HepG2 (cell line): ENCODE measurements at regions not wholly inside any gene's neighbourhood (a gene's known extent, or its start where the extent isn't known, plus 50 kb on each side); places are given as distances from the start of the nearest gene placed in this dataset.

ENCODE experiments used
- ATAC-seq: fragments of 200-7000 bp; cut with Tn5 transposase; 3 replicates; pipeline ENCODE4 v1.9.1; 2020; ENCODE audit warnings: mild to moderate bottlenecking, moderate library complexity
- BruUV-seq: library from RNA; stranded (reverse); fragments of 400-500 nt; replicated peaks from 2 replicates; lab custom pipeline; 2021; lab: Mats Ljungman, UMichigan
- CTCF ChIA-PET: fragments of 300-600 bp; formaldehyde crosslinking; extraction: SDS; loops from one replicate; lab custom pipeline; 2021; ENCODE audit warnings: low total read pairs, inconsistent platforms, low intra/inter-chr PET ratio; lab: Yijun Ruan, JAX
- POLR2A ChIA-PET: fragments of 350-600 bp; sonication (Branson Sonifier 250); formaldehyde crosslinking; loops from one replicate; lab custom pipeline; 2020; ENCODE audit warnings: antibody characterized with exemption, inconsistent platforms; lab: Yijun Ruan, JAX
- DNase-seq: peaks from one replicate; pipeline ENCODE4 v3.0.0-alpha.2; 2015; ENCODE audit warnings: low spot score
- FAIRE-seq: peaks from 3 replicates; lab custom pipeline; 2011; peaks lifted over from hg19 to GRCh38; lab: Jason Lieb, UNC
- H2AFZ ChIP-seq: one replicate; pipeline ENCODE4 v1.6.1; 2011; ENCODE audit warnings: low read length, inconsistent platforms
- H3K27ac ChIP-seq: fragments of 300-600 bp; 3 replicates; pipeline ENCODE4 v1.8.0; 2011; ENCODE audit warnings: mixed run types, mild to moderate bottlenecking, mixed read lengths, low read length, inconsistent platforms; ENCODE audit not compliant: insufficient read depth; ENCODE audit errors: extremely low read length
- H3K27me3 ChIP-seq, 2 experiments: fragments of 200-600 bp in 1 of 2; 2 replicates in 1 of 2; 3 replicates in 1 of 2; pipeline versions ENCODE4 v1.6.0 to v1.8.0; 2011; ENCODE audit warnings: low read length in 2 of 2, mild to moderate bottlenecking in 2 of 2, moderate library complexity in 2 of 2, inconsistent platforms in 1 of 2; ENCODE audit not compliant: insufficient read depth in 2 of 2, control insufficient read depth in 1 of 2
- H3K36me3 ChIP-seq, 2 experiments: fragments of 200-600 bp in 1 of 2; replicated peaks in 1 of 2; 2 replicates in 1 of 2; 3 replicates in 1 of 2; pipeline versions ENCODE4 v1.5.1 to v1.8.0; 2011; ENCODE audit warnings: low read length in 2 of 2, inconsistent platforms in 1 of 2; ENCODE audit not compliant: insufficient read depth in 2 of 2, control insufficient read depth in 1 of 2
- H3K4me1 ChIP-seq: 2 replicates; pipeline ENCODE4 v1.5.1; 2012; ENCODE audit warnings: low read length, inconsistent platforms; ENCODE audit not compliant: insufficient read depth
- H3K4me2 ChIP-seq: 2 replicates; pipeline ENCODE4 v1.6.0; 2011; ENCODE audit warnings: low read depth, low read length, inconsistent platforms
- H3K4me3 ChIP-seq, 3 experiments: fragments of 200-600 bp in 1 of 3; sonication (generic), shearing (Covaris generic) in 1 of 3; replicated peaks in 1 of 3; 2 replicates each; pipeline ENCODE4 v1.5.1; 2011 to 2016; ENCODE audit warnings: low read length in 3 of 3, inconsistent platforms in 2 of 3, low read depth in 2 of 3, mild to moderate bottlenecking in 2 of 3, control low read depth in 1 of 3, mixed read lengths in 1 of 3; ENCODE audit not compliant: insufficient read depth in 1 of 3
- H3K79me2 ChIP-seq: one replicate; pipeline ENCODE4 v1.6.1; 2011; ENCODE audit warnings: low read length, inconsistent platforms; ENCODE audit not compliant: insufficient read depth
- H3K9ac ChIP-seq: 2 replicates; pipeline ENCODE4 v1.6.0; 2011; ENCODE audit warnings: mild to moderate bottlenecking, low read depth, low read length, inconsistent platforms; ENCODE audit not compliant: insufficient read depth
- H3K9me3 ChIP-seq: 2 replicates; pipeline ENCODE4 v1.5.1; 2012; ENCODE audit warnings: mild to moderate bottlenecking, low read length
- H4K20me1 ChIP-seq: 2 replicates; pipeline ENCODE4 v1.6.0; 2011; ENCODE audit warnings: inconsistent platforms, mild to moderate bottlenecking, low read length, moderate library complexity; ENCODE audit not compliant: insufficient read depth
- DPF2 ChIP-seq: sonication (generic); formaldehyde crosslinking; IDR thresholded peaks from 2 replicates; pipeline ENCODE4 v1.4.0; 2020; ENCODE audit warnings: mild to moderate bottlenecking, low read depth, missing genetic modification reagents, borderline replicate concordance
- POLR2AphosphoS5 ChIP-seq: IDR thresholded peaks from 2 replicates; pipeline ENCODE4 v1.6.1; 2012; ENCODE audit warnings: low read depth, low read length
- TAF15 ChIP-seq: fragments of 200-400 bp; formaldehyde crosslinking; IDR thresholded peaks from one replicate; pipeline ENCODE4 v1.6.1; 2018; ENCODE audit warnings: mild to moderate bottlenecking, low read depth, low read length; ENCODE audit not compliant: poor library complexity, severe bottlenecking
- TSC22D2 ChIP-seq: sonication (generic); formaldehyde crosslinking; IDR thresholded peaks from 2 replicates; pipeline ENCODE4 v1.5.1; 2020; ENCODE audit warnings: missing genetic modification reagents, mild to moderate bottlenecking, borderline replicate concordance
- ZNF569 ChIP-seq: sonication (generic); formaldehyde crosslinking; IDR thresholded peaks from 2 replicates; pipeline ENCODE4 v1.5.0; 2020; ENCODE audit warnings: mild to moderate bottlenecking, missing genetic modification reagents, moderate library complexity, borderline replicate concordance
- WGBS: methylation state at CpG from one replicate; pipeline ENCODE4 v1.1.6; 2017; ENCODE audit warnings: low lambda C conversion rate; 5-methylcytosine and 5-hydroxymethylcytosine counted together
- in situ Hi-C: cut with HindIII; loops from 2 replicates; pipeline ENCODE4 v1.10.0; 2017; ENCODE audit warnings: low pct_unique_long_range_greater_than_20kb; ENCODE audit not compliant: extremely low pct_ligation_motif_present
- intact Hi-C: fragments of 100-400 bp; cut with micrococcal nuclease; formaldehyde crosslinking; loops from one replicate; pipeline ENCODE4 v1.10.0; 2022; ENCODE audit not compliant: unreplicated experiment
- TF ChIP-seq, protein P1 (sequence below): sonication (generic); formaldehyde crosslinking; IDR thresholded peaks from one replicate; pipeline ENCODE4 v1.5.1; 2020; ENCODE audit warnings: mild to moderate bottlenecking, missing genetic modification reagents; ENCODE audit errors: not compliant biosample characterization
- TF ChIP-seq, protein P2 (sequence below): IDR thresholded peaks from 2 replicates; pipeline ENCODE4 v1.6.1; 2016; ENCODE audit warnings: low read depth
- TF ChIP-seq, protein P3 (sequence below): IDR thresholded peaks from 2 replicates; pipeline ENCODE4 v1.6.1; 2016; ENCODE audit warnings: low read depth, borderline replicate concordance

DNA sequence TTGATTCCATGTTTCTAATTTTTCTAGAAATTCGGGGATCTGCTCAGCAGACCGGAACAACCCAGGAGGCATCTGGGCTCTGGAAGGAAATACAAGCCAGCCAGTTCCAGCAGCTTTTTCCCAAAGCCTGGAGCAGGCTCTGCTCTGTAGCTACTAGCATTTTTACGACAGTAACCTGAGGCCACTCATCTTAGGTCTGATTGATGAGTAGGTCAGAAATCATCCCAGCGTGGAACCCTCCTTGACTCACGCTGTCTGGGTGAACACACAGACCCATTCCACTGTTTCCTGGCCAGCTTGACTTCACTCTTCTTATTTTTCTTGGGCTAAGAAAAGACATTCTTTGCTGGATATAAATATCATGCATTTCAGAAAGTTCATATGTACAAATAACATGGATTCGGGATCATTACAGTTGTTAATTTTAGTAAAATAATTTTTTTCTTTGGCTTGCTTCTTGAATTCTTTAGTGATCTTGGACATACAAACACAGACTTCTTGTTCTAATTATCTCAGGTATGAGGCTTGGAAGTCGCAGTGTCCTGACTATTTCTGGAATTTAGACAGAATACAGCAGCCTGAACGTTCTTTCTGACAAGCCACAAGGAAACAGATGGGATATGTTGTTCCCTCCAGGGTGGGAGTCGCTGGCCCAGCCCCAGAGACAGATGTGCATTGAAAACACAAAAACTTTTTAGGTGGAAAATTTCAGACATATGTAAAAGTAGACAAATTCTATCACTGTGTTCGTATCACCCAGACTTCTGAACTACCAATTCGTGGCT lies 54.6 kb upstream of the PITRM1 start:
- POLR2A ChIA-PET: no interaction called here
- ATAC-seq: no peak

DNA sequence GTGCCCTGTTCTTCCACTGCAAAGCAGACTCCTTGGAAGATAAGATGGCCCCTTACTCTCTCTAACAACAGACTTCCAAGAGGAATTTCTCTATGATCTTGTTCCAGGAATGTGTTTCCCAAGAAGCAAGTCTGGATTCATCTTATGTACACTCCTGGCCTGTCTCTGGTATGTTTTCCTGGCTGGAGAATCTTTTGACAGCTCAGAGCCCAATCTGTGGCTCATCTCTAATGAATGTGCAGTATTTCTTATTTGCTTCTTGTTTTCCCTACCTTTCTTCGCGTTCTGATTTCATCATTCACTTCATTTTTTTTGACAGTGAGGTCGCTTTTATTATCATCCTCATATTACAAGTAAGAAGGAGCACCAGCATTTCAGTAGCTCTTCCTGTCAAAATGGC lies 53.0 kb upstream of the PITRM1 start:
- H3K36me3 ChIP-seq: no peaks in the 10 kb centered on the region
- intact Hi-C loops (no loop called here), in situ Hi-C loops (loop anchor here (25.0 kb wide), 1 partner anchor 537 kb away; no protein-coding TSS in a partner anchor)
- H3K4me2 ChIP-seq: no peak overlapping the region
- no peak overlapping the region for H3K4me3 ChIP-seq
- POLR2A ChIA-PET: no interaction called here
- H3K4me1 ChIP-seq: no peaks in the 10 kb centered on the region
- no TSS peak for BruUV-seq
- no peak overlapping the region for H3K9ac ChIP-seq
- FAIRE-seq (no peak), ATAC-seq (no peak), DNase-seq (no peak)
- no peak overlapping the region for H2AFZ ChIP-seq
- no peaks in the 10 kb centered on the region for H3K9me3 ChIP-seq
- H3K27ac ChIP-seq: no peak overlapping the region
- no peaks in the 10 kb centered on the region for H3K79me2 ChIP-seq
- peaks cover 0 to 17% of the 10 kb centered on the region in 2 experiments; a peak in 3 of 5 replicates for H3K27me3 ChIP-seq
- 0% methylated on average over 3 of the region's 3 CpGs for WGBS
- H4K20me1 ChIP-seq: no peaks in the 10 kb centered on the region
- CTCF ChIA-PET: no interaction called here
- no peak for TF ChIP-seq DPF2 (CRISPR knock-in tag)
- TF ChIP-seq, protein P1, sequence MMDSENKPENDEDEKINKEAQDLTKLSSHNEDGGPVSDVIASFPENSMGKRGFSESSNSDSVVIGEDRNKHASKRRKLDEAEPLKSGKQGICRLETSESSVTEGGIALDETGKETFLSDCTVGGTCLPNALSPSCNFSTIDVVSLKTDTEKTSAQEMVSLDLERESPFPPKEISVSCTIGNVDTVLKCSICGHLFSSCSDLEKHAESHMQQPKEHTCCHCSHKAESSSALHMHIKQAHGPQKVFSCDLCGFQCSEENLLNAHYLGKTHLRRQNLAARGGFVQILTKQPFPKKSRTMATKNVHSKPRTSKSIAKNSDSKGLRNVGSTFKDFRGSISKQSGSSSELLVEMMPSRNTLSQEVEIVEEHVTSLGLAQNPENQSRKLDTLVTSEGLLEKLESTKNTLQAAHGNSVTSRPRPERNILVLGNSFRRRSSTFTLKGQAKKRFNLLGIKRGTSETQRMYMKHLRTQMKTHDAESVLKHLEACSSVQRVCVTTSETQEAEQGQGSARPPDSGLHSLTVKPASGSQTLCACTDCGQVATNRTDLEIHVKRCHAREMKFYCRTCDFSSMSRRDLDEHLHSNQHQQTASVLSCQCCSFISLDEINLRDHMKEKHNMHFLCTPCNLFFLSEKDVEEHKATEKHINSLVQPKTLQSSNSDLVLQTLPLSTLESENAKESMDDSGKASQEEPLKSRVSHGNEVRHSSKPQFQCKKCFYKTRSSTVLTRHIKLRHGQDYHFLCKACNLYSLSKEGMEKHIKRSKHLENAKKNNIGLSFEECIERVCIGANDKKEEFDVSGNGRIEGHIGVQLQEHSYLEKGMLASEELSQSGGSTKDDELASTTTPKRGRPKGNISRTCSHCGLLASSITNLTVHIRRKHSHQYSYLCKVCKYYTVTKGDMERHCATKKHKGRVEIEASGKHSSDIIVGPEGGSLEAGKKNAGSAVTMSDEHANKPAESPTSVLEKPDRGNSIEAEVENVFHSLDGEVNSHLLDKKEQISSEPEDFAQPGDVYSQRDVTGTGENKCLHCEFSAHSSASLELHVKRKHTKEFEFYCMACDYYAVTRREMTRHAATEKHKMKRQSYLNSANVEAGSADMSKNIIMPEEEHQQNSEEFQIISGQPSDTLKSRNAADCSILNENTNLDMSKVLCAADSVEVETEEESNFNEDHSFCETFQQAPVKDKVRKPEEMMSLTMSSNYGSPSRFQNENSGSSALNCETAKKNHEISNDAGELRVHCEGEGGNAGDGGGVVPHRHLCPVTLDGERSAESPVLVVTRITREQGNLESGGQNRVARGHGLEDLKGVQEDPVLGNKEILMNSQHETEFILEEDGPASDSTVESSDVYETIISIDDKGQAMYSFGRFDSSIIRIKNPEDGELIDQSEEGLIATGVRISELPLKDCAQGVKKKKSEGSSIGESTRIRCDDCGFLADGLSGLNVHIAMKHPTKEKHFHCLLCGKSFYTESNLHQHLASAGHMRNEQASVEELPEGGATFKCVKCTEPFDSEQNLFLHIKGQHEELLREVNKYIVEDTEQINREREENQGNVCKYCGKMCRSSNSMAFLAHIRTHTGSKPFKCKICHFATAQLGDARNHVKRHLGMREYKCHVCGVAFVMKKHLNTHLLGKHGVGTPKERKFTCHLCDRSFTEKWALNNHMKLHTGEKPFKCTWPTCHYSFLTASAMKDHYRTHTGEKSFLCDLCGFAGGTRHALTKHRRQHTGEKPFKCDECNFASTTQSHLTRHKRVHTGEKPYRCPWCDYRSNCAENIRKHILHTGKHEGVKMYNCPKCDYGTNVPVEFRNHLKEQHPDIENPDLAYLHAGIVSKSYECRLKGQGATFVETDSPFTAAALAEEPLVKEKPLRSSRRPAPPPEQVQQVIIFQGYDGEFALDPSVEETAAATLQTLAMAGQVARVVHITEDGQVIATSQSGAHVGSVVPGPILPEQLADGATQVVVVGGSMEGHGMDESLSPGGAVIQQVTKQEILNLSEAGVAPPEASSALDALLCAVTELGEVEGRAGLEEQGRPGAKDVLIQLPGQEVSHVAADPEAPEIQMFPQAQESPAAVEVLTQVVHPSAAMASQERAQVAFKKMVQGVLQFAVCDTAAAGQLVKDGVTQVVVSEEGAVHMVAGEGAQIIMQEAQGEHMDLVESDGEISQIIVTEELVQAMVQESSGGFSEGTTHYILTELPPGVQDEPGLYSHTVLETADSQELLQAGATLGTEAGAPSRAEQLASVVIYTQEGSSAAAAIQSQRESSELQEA (CRISPR knock-in tag): no peak
- no peak for TF ChIP-seq TSC22D2 (CRISPR knock-in tag)
- TF ChIP-seq, protein P2, sequence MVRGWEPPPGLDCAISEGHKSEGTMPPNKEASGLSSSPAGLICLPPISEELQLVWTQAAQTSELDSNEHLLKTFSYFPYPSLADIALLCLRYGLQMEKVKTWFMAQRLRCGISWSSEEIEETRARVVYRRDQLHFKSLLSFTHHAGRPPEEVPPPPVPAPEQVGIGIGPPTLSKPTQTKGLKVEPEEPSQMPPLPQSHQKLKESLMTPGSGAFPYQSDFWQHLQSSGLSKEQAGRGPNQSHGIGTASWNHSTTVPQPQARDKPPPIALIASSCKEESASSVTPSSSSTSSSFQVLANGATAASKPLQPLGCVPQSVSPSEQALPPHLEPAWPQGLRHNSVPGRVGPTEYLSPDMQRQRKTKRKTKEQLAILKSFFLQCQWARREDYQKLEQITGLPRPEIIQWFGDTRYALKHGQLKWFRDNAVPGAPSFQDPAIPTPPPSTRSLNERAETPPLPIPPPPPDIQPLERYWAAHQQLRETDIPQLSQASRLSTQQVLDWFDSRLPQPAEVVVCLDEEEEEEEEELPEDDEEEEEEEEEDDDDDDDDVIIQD (CRISPR knock-in tag): no peak

More for the DNA sequence above, 54.6 kb upstream of the PITRM1 start:
- FAIRE-seq: no peak
- H3K4me1 ChIP-seq: no peaks in the 10 kb centered on the region
- H3K27ac ChIP-seq: no peak overlapping the region
- no peak overlapping the region for H3K4me3 ChIP-seq
- no peak overlapping the region for H2AFZ ChIP-seq
- BruUV-seq: no TSS peak
- CTCF ChIA-PET: no interaction called here
- intact Hi-C loops: no loop called here
- DNase-seq: no peak
- H3K79me2 ChIP-seq: no peaks in the 10 kb centered on the region
- 2% methylated on average over 11 of the region's 11 CpGs for WGBS
- H3K36me3 ChIP-seq: no peaks in the 10 kb centered on the region
- TF ChIP-seq TAF15 (no peak), POLR2AphosphoS5 (no peak), ZNF569 (CRISPR knock-in tag) (no peak)
- TF ChIP-seq, protein P3, sequence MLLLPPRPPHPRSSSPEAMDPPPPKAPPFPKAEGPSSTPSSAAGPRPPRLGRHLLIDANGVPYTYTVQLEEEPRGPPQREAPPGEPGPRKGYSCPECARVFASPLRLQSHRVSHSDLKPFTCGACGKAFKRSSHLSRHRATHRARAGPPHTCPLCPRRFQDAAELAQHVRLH: no peak
- H3K27me3 ChIP-seq: peaks cover 0 to 20% of the 10 kb centered on the region in 2 experiments; a peak in 3 of 5 replicates
- H3K4me2 ChIP-seq: no peak overlapping the region
- H3K9ac ChIP-seq: no peak overlapping the region
- no peaks in the 10 kb centered on the region for H3K9me3 ChIP-seq
- no peaks in the 10 kb centered on the region for H4K20me1 ChIP-seq
- in situ Hi-C loops: loop anchor here (25.0 kb wide), 1 partner anchor 535 kb away; no protein-coding TSS in a partner anchor
